ENCODE measurements at regions not wholly inside any gene's neighbourhood (a gene's known extent, or its start where the extent isn't known, plus 50 kb on each side); places are given as distances from the start of the nearest gene placed in this dataset.
A peak's percentile ranks its signal among the peaks of the same experiment; 100 is the strongest.

- Histone ChIP-seq H3K9me3 (ENCODE audit: insufficient read depth, low read length) (no peaks in the 10 kb centered on the region), H3K4me1 (ENCODE audit: low read length) (no peaks in the 10 kb centered on the region), H3K9ac (ENCODE audit: low read length) (no peak overlapping the region), H3K27me3 (ENCODE audit: low read depth, low read length) (no peaks in the 10 kb centered on the region), H3K36me3 (replicated peaks; ENCODE audit: low read depth, low read length) (no peaks in the 10 kb centered on the region), H2AFZ (ENCODE audit: low read depth, low read length) (no peak overlapping the region), H3K27ac (ENCODE audit: low read length) (no peak overlapping the region), H3K4me3 (ENCODE audit: low read length) (no peak overlapping the region), H3K4me2 (ENCODE audit: low read length) (no peak overlapping the region), H3K79me2 (ENCODE audit: low read length) (no peaks in the 10 kb centered on the region), H4K20me1 (ENCODE audit: insufficient read depth, low read length) (no peaks in the 10 kb centered on the region)
- TF ChIP-seq CTCF (IDR thresholded peaks at IDR 0.05; ENCODE audit: low read depth, low read length), result no peak
- no peak for TF ChIP-seq EZH2phosphoT487 (IDR thresholded peaks at IDR 0.05; ENCODE audit: low read depth)
Observed at GRCh38 chr4:163063891-163064290, 102.8 kb downstream of the NAF1 start.

GRCh38 chr4:163048447-163048846 lies 118.2 kb downstream of the NAF1 start:
- H2AFZ ChIP-seq (ENCODE audit: low read depth, low read length), result no peak overlapping the region
- no peak overlapping the region for H3K27ac ChIP-seq (ENCODE audit: low read length)
- H3K9ac ChIP-seq (ENCODE audit: low read length), result no peak overlapping the region
- no peak overlapping the region for H3K4me3 ChIP-seq (ENCODE audit: low read length)
- H3K4me1 ChIP-seq (ENCODE audit: low read length), result no peaks in the 10 kb centered on the region
- no peaks in the 10 kb centered on the region for H3K79me2 ChIP-seq (ENCODE audit: low read length)
- H3K36me3 ChIP-seq (replicated peaks; ENCODE audit: low read depth, low read length), result no peaks in the 10 kb centered on the region
- 0 out of 2 replicates have a peak, but pooled peaks cover 3% of the 10 kb centered on the region for H3K27me3 ChIP-seq (ENCODE audit: low read depth, low read length)
- peak; percentile 83 for TF ChIP-seq CTCF (IDR thresholded peaks at IDR 0.05; ENCODE audit: low read depth, low read length)
- TF ChIP-seq EZH2phosphoT487 (IDR thresholded peaks at IDR 0.05; ENCODE audit: low read depth), result no peak
- no peak overlapping the region for H3K4me2 ChIP-seq (ENCODE audit: low read length)
- H3K9me3 ChIP-seq (ENCODE audit: insufficient read depth, low read length), result no peaks in the 10 kb centered on the region
- H4K20me1 ChIP-seq (ENCODE audit: insufficient read depth, low read length), result no peaks in the 10 kb centered on the region

- H3K79me2 ChIP-seq (ENCODE audit: low read length), result no peaks in the 10 kb centered on the region
- H3K4me2 ChIP-seq (ENCODE audit: low read length), result no peak overlapping the region
- H3K27ac ChIP-seq (ENCODE audit: low read length), result no peak overlapping the region
- no peaks in the 10 kb centered on the region for H3K9me3 ChIP-seq (ENCODE audit: insufficient read depth, low read length)
- no peak overlapping the region for H3K4me3 ChIP-seq (ENCODE audit: low read length)
- H4K20me1 ChIP-seq (ENCODE audit: insufficient read depth, low read length), result no peaks in the 10 kb centered on the region
- H3K9ac ChIP-seq (ENCODE audit: low read length), result no peak overlapping the region
- no peak overlapping the region for H2AFZ ChIP-seq (ENCODE audit: low read depth, low read length)
- H3K36me3 ChIP-seq (replicated peaks; ENCODE audit: low read depth, low read length), result no peaks in the 10 kb centered on the region
- no peak for TF ChIP-seq EZH2phosphoT487 (IDR thresholded peaks at IDR 0.05; ENCODE audit: low read depth)
- TF ChIP-seq CTCF (IDR thresholded peaks at IDR 0.05; ENCODE audit: low read depth, low read length), result no peak
- H3K4me1 ChIP-seq (ENCODE audit: low read length), result peaks cover 14% of the 10 kb centered on the region
- H3K27me3 ChIP-seq (ENCODE audit: low read depth, low read length), result 0 out of 2 replicates have a peak, but pooled peaks cover 3% of the 10 kb centered on the region
Observed at GRCh38 chr4:163042306-163042705, 124.4 kb downstream of the NAF1 start.

- no peaks in the 10 kb centered on the region for H3K79me2 ChIP-seq (ENCODE audit: low read length)
- no peak for TF ChIP-seq CTCF (IDR thresholded peaks at IDR 0.05; ENCODE audit: low read depth, low read length)
- no peak for TF ChIP-seq EZH2phosphoT487 (IDR thresholded peaks at IDR 0.05; ENCODE audit: low read depth)
Observed at GRCh38 chr4:163017135-163017534, 149.6 kb downstream of the NAF1 start.

More at GRCh38 chr4:163017135-163017534, 149.6 kb downstream of the NAF1 start:
- no peaks in the 10 kb centered on the region for H3K27me3 ChIP-seq (ENCODE audit: low read depth, low read length)
- H3K4me2 ChIP-seq (ENCODE audit: low read length), result no peak overlapping the region
- no peaks in the 10 kb centered on the region for H4K20me1 ChIP-seq (ENCODE audit: insufficient read depth, low read length)
- H3K27ac ChIP-seq (ENCODE audit: low read length), result no peak overlapping the region
- H3K4me3 ChIP-seq (ENCODE audit: low read length), result no peak overlapping the region
- no peaks in the 10 kb centered on the region for H3K36me3 ChIP-seq (replicated peaks; ENCODE audit: low read depth, low read length)
- H3K9me3 ChIP-seq (ENCODE audit: insufficient read depth, low read length), result no peaks in the 10 kb centered on the region
- peaks cover 8% of the 10 kb centered on the region for H3K4me1 ChIP-seq (ENCODE audit: low read length)
- H2AFZ ChIP-seq (ENCODE audit: low read depth, low read length), result no peak overlapping the region
- H3K9ac ChIP-seq (ENCODE audit: low read length), result no peak overlapping the region
